HG02610 (cell line): ENCODE measurements at regions not wholly inside any gene's neighbourhood (a gene's known extent, or its start where the extent isn't known, plus 50 kb on each side); places are given as distances from the start of the nearest gene placed in this dataset.
A peak's percentile ranks its signal among the peaks of the same experiment; 100 is the strongest.

Source experiments
- ATAC-seq: cut with Tn5 transposase; IDR thresholded peaks from one replicate; pipeline ENCODE4 v1.9.1; 2021; ENCODE audit warnings: mild to moderate bottlenecking, moderate library complexity; ENCODE audit not compliant: unreplicated experiment

GRCh38 chr4:11483046-11483445 lies 54.4 kb upstream of the HS3ST1 start:
- ATAC-seq = no peak

- peak; percentile 83 for ATAC-seq
These were observed 52.0 kb upstream of the HS3ST1 start for GRCh38 chr4:11480683-11481082.
